ENCODE measurements at regions not wholly inside any gene's neighbourhood (a gene's known extent, or its start where the extent isn't known, plus 50 kb on each side); places are given as distances from the start of the nearest gene placed in this dataset.

DNA sequence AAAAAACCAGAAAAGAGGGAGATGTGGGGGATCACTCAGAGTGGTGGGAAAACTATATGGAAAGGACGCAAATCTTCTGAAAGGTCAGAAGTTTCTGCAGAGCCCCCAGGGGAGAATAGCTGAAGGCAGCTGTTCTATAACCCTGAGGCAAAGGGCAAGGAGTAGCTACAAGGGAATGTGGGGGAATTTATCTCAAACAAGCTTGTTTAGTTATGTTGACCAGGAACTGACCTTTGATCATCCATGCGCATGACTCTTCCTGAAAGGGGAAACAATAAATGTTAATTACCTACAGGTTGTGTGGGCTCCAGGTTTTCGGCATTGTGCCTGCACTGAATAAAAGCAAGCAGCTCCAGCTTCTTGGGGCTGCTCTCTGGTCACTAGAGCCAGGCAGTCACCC lies 968.5 kb downstream of the AACS start:
- TF ChIP-seq, protein P1, sequence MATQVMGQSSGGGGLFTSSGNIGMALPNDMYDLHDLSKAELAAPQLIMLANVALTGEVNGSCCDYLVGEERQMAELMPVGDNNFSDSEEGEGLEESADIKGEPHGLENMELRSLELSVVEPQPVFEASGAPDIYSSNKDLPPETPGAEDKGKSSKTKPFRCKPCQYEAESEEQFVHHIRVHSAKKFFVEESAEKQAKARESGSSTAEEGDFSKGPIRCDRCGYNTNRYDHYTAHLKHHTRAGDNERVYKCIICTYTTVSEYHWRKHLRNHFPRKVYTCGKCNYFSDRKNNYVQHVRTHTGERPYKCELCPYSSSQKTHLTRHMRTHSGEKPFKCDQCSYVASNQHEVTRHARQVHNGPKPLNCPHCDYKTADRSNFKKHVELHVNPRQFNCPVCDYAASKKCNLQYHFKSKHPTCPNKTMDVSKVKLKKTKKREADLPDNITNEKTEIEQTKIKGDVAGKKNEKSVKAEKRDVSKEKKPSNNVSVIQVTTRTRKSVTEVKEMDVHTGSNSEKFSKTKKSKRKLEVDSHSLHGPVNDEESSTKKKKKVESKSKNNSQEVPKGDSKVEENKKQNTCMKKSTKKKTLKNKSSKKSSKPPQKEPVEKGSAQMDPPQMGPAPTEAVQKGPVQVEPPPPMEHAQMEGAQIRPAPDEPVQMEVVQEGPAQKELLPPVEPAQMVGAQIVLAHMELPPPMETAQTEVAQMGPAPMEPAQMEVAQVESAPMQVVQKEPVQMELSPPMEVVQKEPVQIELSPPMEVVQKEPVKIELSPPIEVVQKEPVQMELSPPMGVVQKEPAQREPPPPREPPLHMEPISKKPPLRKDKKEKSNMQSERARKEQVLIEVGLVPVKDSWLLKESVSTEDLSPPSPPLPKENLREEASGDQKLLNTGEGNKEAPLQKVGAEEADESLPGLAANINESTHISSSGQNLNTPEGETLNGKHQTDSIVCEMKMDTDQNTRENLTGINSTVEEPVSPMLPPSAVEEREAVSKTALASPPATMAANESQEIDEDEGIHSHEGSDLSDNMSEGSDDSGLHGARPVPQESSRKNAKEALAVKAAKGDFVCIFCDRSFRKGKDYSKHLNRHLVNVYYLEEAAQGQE (IDR thresholded peaks at IDR 0.05; ENCODE audit: insufficient replicate concordance, low read depth), result no peak
- TF ChIP-seq, protein P2, sequence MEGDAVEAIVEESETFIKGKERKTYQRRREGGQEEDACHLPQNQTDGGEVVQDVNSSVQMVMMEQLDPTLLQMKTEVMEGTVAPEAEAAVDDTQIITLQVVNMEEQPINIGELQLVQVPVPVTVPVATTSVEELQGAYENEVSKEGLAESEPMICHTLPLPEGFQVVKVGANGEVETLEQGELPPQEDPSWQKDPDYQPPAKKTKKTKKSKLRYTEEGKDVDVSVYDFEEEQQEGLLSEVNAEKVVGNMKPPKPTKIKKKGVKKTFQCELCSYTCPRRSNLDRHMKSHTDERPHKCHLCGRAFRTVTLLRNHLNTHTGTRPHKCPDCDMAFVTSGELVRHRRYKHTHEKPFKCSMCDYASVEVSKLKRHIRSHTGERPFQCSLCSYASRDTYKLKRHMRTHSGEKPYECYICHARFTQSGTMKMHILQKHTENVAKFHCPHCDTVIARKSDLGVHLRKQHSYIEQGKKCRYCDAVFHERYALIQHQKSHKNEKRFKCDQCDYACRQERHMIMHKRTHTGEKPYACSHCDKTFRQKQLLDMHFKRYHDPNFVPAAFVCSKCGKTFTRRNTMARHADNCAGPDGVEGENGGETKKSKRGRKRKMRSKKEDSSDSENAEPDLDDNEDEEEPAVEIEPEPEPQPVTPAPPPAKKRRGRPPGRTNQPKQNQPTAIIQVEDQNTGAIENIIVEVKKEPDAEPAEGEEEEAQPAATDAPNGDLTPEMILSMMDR (IDR thresholded peaks at IDR 0.05; ENCODE audit: insufficient read depth, low read length), result no peak
- no peak for TF ChIP-seq POLR2AphosphoS5 (IDR thresholded peaks at IDR 0.05; ENCODE audit: low read depth)

Data from HL-60 (cell line).